ENCODE measurements at regions not wholly inside any gene's neighbourhood (a gene's known extent, or its start where the extent isn't known, plus 50 kb on each side); places are given as distances from the start of the nearest gene placed in this dataset.

GRCh38 chr11:93268287-93269040, 62.1 kb upstream of the DEUP1 start:
- TF ChIP-seq CTCF (IDR thresholded peaks at IDR 0.05; ENCODE audit: control insufficient read depth, extremely low read depth, insufficient read depth) = no peak
- no peak overlapping the region for H3K4me3 ChIP-seq (ENCODE audit: low read depth, low read length)
- DNase-seq (ENCODE audit: low read depth) = no peak

DNA sequence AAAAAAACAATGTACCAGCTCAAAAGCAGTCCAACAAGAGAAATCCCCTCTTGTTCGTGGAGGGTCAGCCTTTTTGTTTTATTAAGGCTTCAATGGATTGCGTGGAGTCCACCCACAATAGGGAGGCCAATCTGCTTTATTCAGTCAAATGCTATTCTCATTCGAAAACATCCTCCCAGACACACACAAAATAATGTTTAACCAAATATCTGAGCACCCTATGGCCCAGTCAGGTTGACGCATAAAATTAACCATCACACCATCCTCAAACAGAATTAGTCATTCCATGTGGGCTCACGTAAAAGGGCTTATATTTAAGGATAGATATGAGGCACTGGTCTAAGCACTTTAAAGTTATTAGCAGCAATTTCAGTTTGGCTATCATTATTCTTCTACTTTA, 58.9 kb upstream of the DEUP1 start:
- H3K4me3 ChIP-seq (ENCODE audit: low read depth, low read length) = no peak overlapping the region
- no peak for TF ChIP-seq CTCF (IDR thresholded peaks at IDR 0.05; ENCODE audit: control insufficient read depth, extremely low read depth, insufficient read depth)
- no peak for DNase-seq (ENCODE audit: low read depth)

GRCh38 chr11:93274851-93275250, 55.7 kb upstream of the DEUP1 start:
- no peak for TF ChIP-seq CTCF (IDR thresholded peaks at IDR 0.05; ENCODE audit: control insufficient read depth, extremely low read depth, insufficient read depth)
- H3K4me3 ChIP-seq (ENCODE audit: low read depth, low read length) = no peak overlapping the region
- DNase-seq (ENCODE audit: low read depth) = no peak

DNA sequence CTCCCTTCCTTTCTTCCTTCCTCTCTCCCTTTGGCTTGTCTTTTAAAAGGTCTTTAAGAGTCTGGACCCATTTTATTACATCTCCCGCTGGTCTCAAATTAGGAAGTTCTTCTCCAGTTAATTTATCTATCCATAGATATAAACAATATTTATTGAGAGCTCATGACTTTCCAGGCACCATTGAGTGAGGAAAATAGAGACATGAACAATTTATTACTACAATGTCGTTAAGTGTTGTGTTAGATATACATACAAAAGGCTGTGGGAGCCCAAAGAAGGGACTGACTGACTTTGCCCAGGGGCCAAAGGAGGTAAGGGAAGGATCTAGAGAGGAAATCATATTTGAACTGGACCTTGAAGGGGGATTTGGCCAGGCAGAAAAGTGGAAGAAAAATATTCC, 51.6 kb upstream of the DEUP1 start:
- TF ChIP-seq CTCF (IDR thresholded peaks at IDR 0.05; ENCODE audit: control insufficient read depth, extremely low read depth, insufficient read depth) = no peak
- H3K4me3 ChIP-seq (ENCODE audit: low read depth, low read length) = no peak overlapping the region
- DNase-seq (ENCODE audit: low read depth) = no peak

DNA sequence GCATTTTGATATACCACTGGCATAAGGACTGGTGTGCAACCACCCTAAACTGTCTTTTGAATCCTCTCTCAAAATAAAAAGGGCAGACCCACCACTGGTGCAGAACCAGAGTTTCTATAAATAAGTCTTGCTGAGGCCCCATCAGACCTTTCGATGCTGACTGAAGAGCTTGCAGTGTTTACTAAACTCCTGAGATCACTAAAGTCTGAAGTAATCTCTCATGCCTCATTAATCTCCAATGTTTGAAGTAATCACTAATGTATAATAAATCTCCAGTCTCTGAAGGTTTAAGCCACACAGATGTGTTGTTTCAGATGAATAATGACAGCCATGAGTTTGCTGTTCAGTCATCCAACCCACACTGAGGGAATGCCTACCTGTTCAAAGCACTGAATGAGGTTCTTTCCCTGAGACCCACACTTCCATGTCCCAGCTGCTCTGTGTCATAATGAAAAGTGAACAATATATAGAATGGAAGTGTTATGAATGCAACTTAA, 50.6 kb upstream of the DEUP1 start:
- no peak for DNase-seq (ENCODE audit: low read depth)
- H3K4me3 ChIP-seq (ENCODE audit: low read depth, low read length) = no peak overlapping the region
- TF ChIP-seq CTCF (IDR thresholded peaks at IDR 0.05; ENCODE audit: control insufficient read depth, extremely low read depth, insufficient read depth) = no peak

Data from LNCaP clone FGC (cell line).